ENCODE measurements at regions not wholly inside any gene's neighbourhood (a gene's known extent, or its start where the extent isn't known, plus 50 kb on each side); places are given as distances from the start of the nearest gene placed in this dataset.

GRCh38 chr5:92574023-92574422 is 1007.0 kb downstream of the NR2F1-AS1 start:
- no peak for ATAC-seq
- ChIA-PET CTCF (no interaction called here), POLR2A (no interaction called here)
- H3K36me3 Mint-ChIP-seq (ENCODE audit: low read depth), result no peaks in the 10 kb centered on the region
- DNase-seq, result no peak
- no peaks in the 10 kb centered on the region for H3K9me3 Mint-ChIP-seq (ENCODE audit: low read depth)
- intact Hi-C loops (cut with DNase I, micrococcal nuclease), result no loop called here
- no peak overlapping the region for H3K27ac Mint-ChIP-seq
- H3K27me3 Mint-ChIP-seq, result no peaks in the 10 kb centered on the region
- H3K4me1 Mint-ChIP-seq, result no peaks in the 10 kb centered on the region
- no peak overlapping the region for H3K4me3 Mint-ChIP-seq

GRCh38 chr5:92568522-92568921 is 1012.5 kb downstream of the NR2F1-AS1 start:
- ATAC-seq (no peak), DNase-seq (no peak)
- POLR2A ChIA-PET, result no interaction called here
- H3K9me3 Mint-ChIP-seq (ENCODE audit: low read depth), result no peaks in the 10 kb centered on the region
- intact Hi-C loops (cut with DNase I, micrococcal nuclease), result no loop called here
- CTCF ChIA-PET, result no interaction called here
- H3K27me3 Mint-ChIP-seq, result no peaks in the 10 kb centered on the region
- no peak overlapping the region for H3K4me3 Mint-ChIP-seq
- H3K4me1 Mint-ChIP-seq, result no peaks in the 10 kb centered on the region
- H3K27ac Mint-ChIP-seq, result no peak overlapping the region
- H3K36me3 Mint-ChIP-seq (ENCODE audit: low read depth), result no peaks in the 10 kb centered on the region

GRCh38 chr5:92567831-92568450 is 1013.1 kb downstream of the NR2F1-AS1 start:
- ATAC-seq (no peak), DNase-seq (no peak)
- H3K4me3 Mint-ChIP-seq, result no peak overlapping the region
- no peaks in the 10 kb centered on the region for H3K9me3 Mint-ChIP-seq (ENCODE audit: low read depth)
- ChIA-PET CTCF (no interaction called here), POLR2A (no interaction called here)
- intact Hi-C loops (cut with DNase I, micrococcal nuclease), result no loop called here
- no peaks in the 10 kb centered on the region for H3K27me3 Mint-ChIP-seq
- no peaks in the 10 kb centered on the region for H3K4me1 Mint-ChIP-seq
- H3K36me3 Mint-ChIP-seq (ENCODE audit: low read depth), result no peaks in the 10 kb centered on the region
- no peak overlapping the region for H3K27ac Mint-ChIP-seq

- ChIA-PET POLR2A (no interaction called here), CTCF (no interaction called here)
- Mint-ChIP-seq H3K9me3 (ENCODE audit: low read depth) (no peaks in the 10 kb centered on the region), H3K36me3 (ENCODE audit: low read depth) (no peaks in the 10 kb centered on the region), H3K27ac (no peak overlapping the region), H3K27me3 (no peaks in the 10 kb centered on the region), H3K4me3 (no peak overlapping the region), H3K4me1 (no peaks in the 10 kb centered on the region)
- DNase-seq (no peak), ATAC-seq (no peak)
- intact Hi-C loops (cut with DNase I, micrococcal nuclease), result no loop called here
Observed at GRCh38 chr5:92566113-92566786, 1014.8 kb downstream of the NR2F1-AS1 start.

GRCh38 chr5:92565673-92566072 is 1015.3 kb downstream of the NR2F1-AS1 start:
- H3K9me3 Mint-ChIP-seq (ENCODE audit: low read depth), result no peaks in the 10 kb centered on the region
- intact Hi-C loops (cut with DNase I, micrococcal nuclease), result no loop called here
- no peak overlapping the region for H3K27ac Mint-ChIP-seq
- ATAC-seq (no peak), DNase-seq (no peak)
- H3K4me3 Mint-ChIP-seq, result no peak overlapping the region
- no peaks in the 10 kb centered on the region for H3K27me3 Mint-ChIP-seq
- no peaks in the 10 kb centered on the region for H3K36me3 Mint-ChIP-seq (ENCODE audit: low read depth)
- POLR2A ChIA-PET, result no interaction called here
- no peaks in the 10 kb centered on the region for H3K4me1 Mint-ChIP-seq
- CTCF ChIA-PET, result no interaction called here

- H3K27me3 Mint-ChIP-seq, result no peaks in the 10 kb centered on the region
- ChIA-PET POLR2A (no interaction called here), CTCF (no interaction called here)
- DNase-seq (no peak), ATAC-seq (no peak)
- no peaks in the 10 kb centered on the region for H3K9me3 Mint-ChIP-seq (ENCODE audit: low read depth)
- intact Hi-C loops (cut with DNase I, micrococcal nuclease), result no loop called here
- no peak overlapping the region for H3K4me3 Mint-ChIP-seq
- no peaks in the 10 kb centered on the region for H3K4me1 Mint-ChIP-seq
- H3K27ac Mint-ChIP-seq, result no peak overlapping the region
- no peaks in the 10 kb centered on the region for H3K36me3 Mint-ChIP-seq (ENCODE audit: low read depth)
Observed at GRCh38 chr5:92562065-92562464, 1019.0 kb downstream of the NR2F1-AS1 start.

- Mint-ChIP-seq H3K27me3 (no peaks in the 10 kb centered on the region), H3K27ac (no peak overlapping the region), H3K36me3 (ENCODE audit: low read depth) (no peaks in the 10 kb centered on the region), H3K4me1 (no peaks in the 10 kb centered on the region), H3K9me3 (ENCODE audit: low read depth) (no peaks in the 10 kb centered on the region), H3K4me3 (no peak overlapping the region)
- intact Hi-C loops (cut with DNase I, micrococcal nuclease), result no loop called here
- ChIA-PET CTCF (interaction anchor here (0.7 kb wide), 1 partner anchor 57 kb away, joined by 3 read pairs; no protein-coding TSS in a partner anchor), POLR2A (no interaction called here)
- ATAC-seq, result no peak
- DNase-seq, result no peak
Observed at GRCh38 chr5:92561411-92561959, 1019.5 kb downstream of the NR2F1-AS1 start.

- CTCF ChIA-PET, result interaction anchor here (0.7 kb wide), 1 partner anchor 57 kb away, joined by 3 read pairs; no protein-coding TSS in a partner anchor
- Mint-ChIP-seq H3K36me3 (ENCODE audit: low read depth) (no peaks in the 10 kb centered on the region), H3K27ac (no peak overlapping the region), H3K9me3 (ENCODE audit: low read depth) (no peaks in the 10 kb centered on the region), H3K4me3 (no peak overlapping the region), H3K27me3 (no peaks in the 10 kb centered on the region), H3K4me1 (no peaks in the 10 kb centered on the region)
- ATAC-seq, result no peak
- no peak for DNase-seq
- intact Hi-C loops (cut with DNase I, micrococcal nuclease), result no loop called here
- POLR2A ChIA-PET, result no interaction called here
Observed at GRCh38 chr5:92560698-92561401, 1020.2 kb downstream of the NR2F1-AS1 start.

GRCh38 chr5:92559781-92560180 is 1021.2 kb downstream of the NR2F1-AS1 start:
- CTCF ChIA-PET, result no interaction called here
- POLR2A ChIA-PET, result no interaction called here
- no peak overlapping the region for H3K27ac Mint-ChIP-seq
- H3K27me3 Mint-ChIP-seq, result no peaks in the 10 kb centered on the region
- intact Hi-C loops (cut with DNase I, micrococcal nuclease), result no loop called here
- H3K9me3 Mint-ChIP-seq (ENCODE audit: low read depth), result no peaks in the 10 kb centered on the region
- no peak overlapping the region for H3K4me3 Mint-ChIP-seq
- ATAC-seq (no peak), DNase-seq (no peak)
- H3K36me3 Mint-ChIP-seq (ENCODE audit: low read depth), result no peaks in the 10 kb centered on the region
- no peaks in the 10 kb centered on the region for H3K4me1 Mint-ChIP-seq

- intact Hi-C loops (cut with DNase I, micrococcal nuclease), result no loop called here
- no peak for ATAC-seq
- no peak for DNase-seq
- no peaks in the 10 kb centered on the region for H3K27me3 Mint-ChIP-seq
- ChIA-PET CTCF (no interaction called here), POLR2A (no interaction called here)
- no peaks in the 10 kb centered on the region for H3K36me3 Mint-ChIP-seq (ENCODE audit: low read depth)
- no peak overlapping the region for H3K27ac Mint-ChIP-seq
- H3K4me1 Mint-ChIP-seq, result no peaks in the 10 kb centered on the region
- no peak overlapping the region for H3K4me3 Mint-ChIP-seq
- H3K9me3 Mint-ChIP-seq (ENCODE audit: low read depth), result no peaks in the 10 kb centered on the region
Observed at GRCh38 chr5:92559331-92559730, 1021.7 kb downstream of the NR2F1-AS1 start.

- Mint-ChIP-seq H3K27ac (no peak overlapping the region), H3K4me1 (no peaks in the 10 kb centered on the region), H3K36me3 (ENCODE audit: low read depth) (no peaks in the 10 kb centered on the region), H3K4me3 (no peak overlapping the region), H3K9me3 (ENCODE audit: low read depth) (peaks cover 2% of the 10 kb centered on the region), H3K27me3 (no peaks in the 10 kb centered on the region)
- CTCF ChIA-PET, result no interaction called here
- intact Hi-C loops (cut with DNase I, micrococcal nuclease), result no loop called here
- ATAC-seq (no peak), DNase-seq (no peak)
- POLR2A ChIA-PET, result no interaction called here
Observed at GRCh38 chr5:92556747-92557146, 1024.3 kb downstream of the NR2F1-AS1 start.

- ChIA-PET POLR2A (no interaction called here), CTCF (no interaction called here)
- H3K36me3 Mint-ChIP-seq (ENCODE audit: low read depth), result no peaks in the 10 kb centered on the region
Observed at GRCh38 chr5:92554447-92555085, 1026.5 kb downstream of the NR2F1-AS1 start.

More at GRCh38 chr5:92554447-92555085, 1026.5 kb downstream of the NR2F1-AS1 start:
- DNase-seq (no peak), ATAC-seq (no peak)
- no peaks in the 10 kb centered on the region for H3K27me3 Mint-ChIP-seq
- no peak overlapping the region for H3K27ac Mint-ChIP-seq
- no peak overlapping the region for H3K4me3 Mint-ChIP-seq
- H3K4me1 Mint-ChIP-seq, result no peaks in the 10 kb centered on the region
- peaks cover 2% of the 10 kb centered on the region for H3K9me3 Mint-ChIP-seq (ENCODE audit: low read depth)
- intact Hi-C loops (cut with DNase I, micrococcal nuclease), result no loop called here

Data from activated CD4-positive, alpha-beta T cell treated with anti-CD3 and anti-CD28 coated beads for 36 hours (primary cell).